ENCODE measurements at regions not wholly inside any gene's neighbourhood (a gene's known extent, or its start where the extent isn't known, plus 50 kb on each side); places are given as distances from the start of the nearest gene placed in this dataset.
"Not testable (repeated sequence)": the region's sequence is repeated elsewhere in the genome, so short reads cannot be mapped to it uniquely, and the experiment has no call there.

- Histone ChIP-seq H3K27me3 (replicated peaks in 1 of 7) (no peaks in the 10 kb centered on the region), H3K36me3 (no peaks in the 10 kb centered on the region), H3K4me1 (no peaks in the 10 kb centered on the region), H3K27ac (no peak overlapping the region), H3K4me3 (no peak overlapping the region), H3K9me3 (no peaks in the 10 kb centered on the region)
- intact Hi-C loops (cut with DNase I; ENCODE audit: low total_unique reads), result no loop called here
- TF ChIP-seq POLR2A (IDR thresholded peaks at IDR 0.05) (no peak), CTCF (IDR thresholded peaks at IDR 0.05 in 8 of 11, conservative IDR thresholded peaks at IDR 0.05 in 3 of 11) (no peak), POLR2AphosphoS5 (IDR thresholded peaks at IDR 0.05) (no peak)
- DNase-seq, result no peak
These were observed 218.8 kb upstream of the ANXA10 start for GRCh38 chr4:167873496-167873895.

- DNase-seq; H3K27ac ChIP-seq; intact Hi-C loops (cut with DNase I; ENCODE audit: low total_unique reads); H3K4me3 ChIP-seq; H3K9me3 ChIP-seq; H3K4me1 ChIP-seq; H3K27me3 ChIP-seq (replicated peaks in 1 of 7); H3K36me3 ChIP-seq: not testable (repeated sequence)
- 82 to 93% (median 91%) methylated on average over 3 of the region's 3 CpGs for WGBS, 5 donors
These were observed 216.2 kb upstream of the ANXA10 start for GRCh38 chr4:167876091-167876490.

GRCh38 chr4:167877826-167878225 is 214.5 kb upstream of the ANXA10 start:
- intact Hi-C loops (cut with DNase I; ENCODE audit: low total_unique reads); H3K27ac ChIP-seq; H3K4me3 ChIP-seq; H3K9me3 ChIP-seq; H3K36me3 ChIP-seq; H3K4me1 ChIP-seq; DNase-seq; H3K27me3 ChIP-seq (replicated peaks in 1 of 7): not testable (repeated sequence)
- 86 to 93% (median 90%) methylated on average over 8 of the region's 8 CpGs for WGBS, 5 donors

- Histone ChIP-seq H3K4me1 (no peaks in the 10 kb centered on the region), H3K9me3 (peaks cover 0 to 13% (median 2%) of the 10 kb centered on the region in 8 donors), H3K4me3 (no peak overlapping the region), H3K27ac (no peak overlapping the region), H3K27me3 (replicated peaks in 1 of 7) (no peaks in the 10 kb centered on the region), H3K36me3 (no peaks in the 10 kb centered on the region)
- DNase-seq, result no peak
- WGBS, 5 donors, result 5 to 23% (median 13%) methylated on average over 1 of the region's 1 CpG
- intact Hi-C loops (cut with DNase I; ENCODE audit: low total_unique reads), result no loop called here
- no peak for TF ChIP-seq POLR2A (IDR thresholded peaks at IDR 0.05)
- no peak for TF ChIP-seq CTCF (IDR thresholded peaks at IDR 0.05 in 8 of 11, conservative IDR thresholded peaks at IDR 0.05 in 3 of 11)
- TF ChIP-seq POLR2AphosphoS5 (IDR thresholded peaks at IDR 0.05), result no peak
These were observed 209.1 kb upstream of the ANXA10 start for GRCh38 chr4:167883266-167883665.

- no peak for TF ChIP-seq POLR2AphosphoS5 (IDR thresholded peaks at IDR 0.05)
- no peak for TF ChIP-seq CTCF (IDR thresholded peaks at IDR 0.05 in 8 of 11, conservative IDR thresholded peaks at IDR 0.05 in 3 of 11)
- no peak for TF ChIP-seq POLR2A (IDR thresholded peaks at IDR 0.05)
- intact Hi-C loops (cut with DNase I; ENCODE audit: low total_unique reads), result no loop called here
- H3K36me3 ChIP-seq, result no peaks in the 10 kb centered on the region
- no peaks in the 10 kb centered on the region for H3K27me3 ChIP-seq (replicated peaks in 1 of 7)
- DNase-seq, result no peak
- H3K9me3 ChIP-seq, result peaks cover 0 to 21% (median 2%) of the 10 kb centered on the region in 8 donors
- 76 to 86% (median 82%) methylated on average over 1 of the region's 1 CpG for WGBS, 5 donors
- no peak overlapping the region for H3K4me3 ChIP-seq
- no peaks in the 10 kb centered on the region for H3K4me1 ChIP-seq
- H3K27ac ChIP-seq, result no peak overlapping the region
These were observed 207.3 kb upstream of the ANXA10 start for GRCh38 chr4:167885071-167885470.

Data from spleen (tissue), 11 donors.